ENCODE measurements at regions not wholly inside any gene's neighbourhood (a gene's known extent, or its start where the extent isn't known, plus 50 kb on each side); places are given as distances from the start of the nearest gene placed in this dataset.

DNA sequence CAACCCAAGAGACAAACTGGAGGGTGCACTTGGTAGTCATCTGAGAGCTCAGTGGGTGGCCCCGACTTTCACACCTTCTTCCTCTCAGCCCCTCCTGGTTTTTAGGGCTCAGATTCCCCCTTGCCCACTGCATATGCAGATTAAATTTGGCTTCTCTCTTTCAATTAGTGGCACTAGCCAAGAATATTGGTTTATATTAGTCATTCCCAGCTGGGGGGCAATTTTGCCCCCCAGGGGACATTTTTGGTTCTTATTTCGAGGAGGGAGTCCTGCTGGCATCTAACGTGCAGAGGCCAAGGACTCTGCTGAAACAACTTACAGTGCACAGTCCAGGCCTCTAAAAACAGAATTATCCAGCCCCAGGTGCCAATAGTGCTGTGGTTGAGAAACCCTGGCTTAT, 216.0 kb downstream of the RPS24 start:
- Histone ChIP-seq H3K4me2 (peak overlapping the region; percentile 67 to 93 (median 85)), H3K27me3 (peaks cover 0 to 13% (median 0%) of the 10 kb centered on the region in 11 experiments; a peak in 2 of 22 replicates), H4K20me1 (no peaks in the 10 kb centered on the region), H3K9me3 (replicated peaks in 1 of 11) (peaks cover 7 to 27% (median 19%) of the 10 kb centered on the region in 11 experiments; a peak in 19 of 22 replicates), H3K36me3 (no peaks in the 10 kb centered on the region), H3K4me3 (no peak overlapping the region), H3K4me1 (peaks cover 37 to 52% (median 50%) of the 10 kb centered on the region in 10 experiments), H3K27ac (peak overlapping the region in 8 of 11 experiments; percentile 44 to 77 (median 70); a peak in 16 of 22 replicates), H3K9ac (peak overlapping the region in 7 of 11 experiments; percentile 6 to 47 (median 42); a peak in 8 of 22 replicates)
- no peak for TF ChIP-seq Cebpa-rat (IDR thresholded peaks at IDR 0.05)

DNA sequence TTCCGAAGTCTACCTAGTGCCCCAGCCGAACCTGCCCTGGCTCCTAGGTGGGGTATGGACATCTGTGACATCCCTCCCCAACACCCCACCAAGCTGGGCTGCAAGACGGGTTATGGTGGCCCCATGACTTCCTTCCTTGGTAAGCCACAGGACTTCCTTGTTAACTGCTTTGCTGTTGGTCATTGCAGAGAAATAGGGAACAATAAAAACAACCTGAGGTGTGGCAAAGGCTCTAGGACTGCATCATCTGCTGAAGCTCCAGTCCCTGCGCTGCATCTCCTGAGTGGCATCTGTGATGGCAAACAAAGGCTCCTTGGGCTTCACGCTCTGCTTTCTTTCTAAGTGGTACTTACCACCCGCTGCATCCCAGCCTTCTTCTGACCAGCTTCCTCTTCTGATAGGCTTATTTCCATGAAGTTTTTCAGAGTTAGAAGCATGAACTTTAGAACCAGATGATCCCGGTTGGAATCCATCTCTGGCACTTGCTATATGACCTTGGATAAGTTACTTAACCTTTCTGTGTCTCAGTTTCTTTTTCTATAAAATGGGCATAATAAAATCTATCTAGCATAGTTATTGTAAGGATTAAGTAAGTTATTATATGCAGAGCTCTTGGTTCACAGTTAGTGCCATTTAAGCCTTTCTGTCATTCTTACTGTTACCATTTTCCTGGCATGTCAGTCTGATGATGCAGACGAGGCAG, 216.8 kb downstream of the RPS24 start:
- peak in 4 of 11 experiments; percentile 43 to 65 (median 52); a peak in 5 of 22 replicates for TF ChIP-seq Cebpa-rat (IDR thresholded peaks at IDR 0.05)
- peak overlapping the region; percentile 67 to 93 (median 85) for H3K4me2 ChIP-seq
- peaks cover 0 to 13% (median 0%) of the 10 kb centered on the region in 11 experiments; a peak in 2 of 22 replicates for H3K27me3 ChIP-seq
- H4K20me1 ChIP-seq: no peaks in the 10 kb centered on the region
- peak overlapping the region in 8 of 11 experiments; percentile 44 to 77 (median 70); a peak in 16 of 22 replicates for H3K27ac ChIP-seq
- H3K4me1 ChIP-seq: peaks cover 41 to 56% (median 50%) of the 10 kb centered on the region in 10 experiments
- H3K4me3 ChIP-seq: 0 out of 20 replicates have a peak overlapping the region, but pooled peaks of 1 of the 10 experiments have one; percentile 7
- H3K36me3 ChIP-seq: no peaks in the 10 kb centered on the region
- H3K9me3 ChIP-seq (replicated peaks in 1 of 11): peaks cover 7 to 21% (median 13%) of the 10 kb centered on the region in 11 experiments; a peak in 17 of 22 replicates
- H3K9ac ChIP-seq: peak overlapping the region in 8 of 11 experiments; percentile 4 to 47 (median 37); a peak in 11 of 22 replicates

DNA sequence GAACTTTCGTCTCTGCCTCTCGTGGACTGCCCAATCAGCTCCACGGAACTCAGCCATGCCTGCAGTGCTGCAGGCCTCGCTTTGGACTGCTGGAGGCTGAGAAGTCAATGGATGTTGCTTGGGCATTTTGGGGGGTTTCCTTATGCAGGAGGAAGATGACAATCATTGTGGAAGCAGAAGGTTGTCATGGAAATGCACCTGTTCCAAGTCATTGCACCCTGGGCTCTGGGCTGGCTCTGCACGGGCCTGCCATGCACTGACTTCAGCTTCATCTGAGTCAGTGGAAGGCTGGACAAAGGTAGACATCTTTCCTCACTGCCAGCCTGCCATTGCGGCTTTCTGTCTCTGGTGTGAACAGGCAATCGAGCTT, 217.3 kb downstream of the RPS24 start:
- peaks cover 4 to 16% (median 8%) of the 10 kb centered on the region in 11 experiments; a peak in 16 of 22 replicates for H3K9me3 ChIP-seq (replicated peaks in 1 of 11)
- H3K4me1 ChIP-seq: peaks cover 46 to 62% (median 54%) of the 10 kb centered on the region in 10 experiments
- peak overlapping the region in 8 of 11 experiments; percentile 4 to 43 (median 27); a peak in 11 of 22 replicates for H3K9ac ChIP-seq
- H3K4me2 ChIP-seq: peak overlapping the region; percentile 67 to 93 (median 85)
- peaks cover 0 to 13% (median 0%) of the 10 kb centered on the region in 11 experiments; a peak in 2 of 22 replicates for H3K27me3 ChIP-seq
- H3K36me3 ChIP-seq: no peaks in the 10 kb centered on the region
- no peak overlapping the region for H3K4me3 ChIP-seq
- H3K27ac ChIP-seq: peak overlapping the region in 8 of 11 experiments; percentile 44 to 77 (median 70); a peak in 16 of 22 replicates
- no peak for TF ChIP-seq Cebpa-rat (IDR thresholded peaks at IDR 0.05)
- no peaks in the 10 kb centered on the region for H4K20me1 ChIP-seq

DNA sequence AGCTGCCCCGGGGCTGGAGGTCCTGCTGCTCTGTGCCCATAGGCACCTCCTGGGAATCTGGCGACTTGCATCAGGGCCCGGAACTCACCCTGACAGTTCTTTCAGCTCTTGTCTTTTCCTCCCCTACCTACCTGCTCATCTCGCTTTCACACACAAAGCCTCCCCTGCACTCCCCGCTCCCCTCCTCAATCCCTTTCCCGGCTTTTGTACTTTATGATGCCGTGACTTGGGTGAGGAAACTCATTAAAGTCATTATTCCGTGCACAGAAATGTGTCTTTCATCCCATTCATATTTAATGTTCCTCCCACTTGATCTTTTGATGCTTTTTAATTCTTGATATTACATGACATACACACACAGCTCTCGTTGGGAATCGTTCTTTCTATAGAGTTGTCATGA, 218.6 kb downstream of the RPS24 start:
- Histone ChIP-seq H3K36me3 (no peaks in the 10 kb centered on the region), H3K4me1 (peaks cover 59 to 75% (median 64%) of the 10 kb centered on the region in 10 experiments), H3K27ac (peak overlapping the region in 7 of 11 experiments; percentile 63 to 77 (median 70); a peak in 11 of 22 replicates), H3K9me3 (replicated peaks in 1 of 11) (peaks cover 0 to 7% (median 0%) of the 10 kb centered on the region in 11 experiments; a peak in 1 of 22 replicates), H3K4me3 (no peak overlapping the region), H3K4me2 (peak overlapping the region in 10 of 11 experiments; percentile 67 to 93 (median 86); a peak in 17 of 22 replicates), H3K9ac (no peak overlapping the region), H4K20me1 (no peaks in the 10 kb centered on the region), H3K27me3 (peaks cover 0 to 13% (median 0%) of the 10 kb centered on the region in 11 experiments; a peak in 2 of 22 replicates)
- TF ChIP-seq Cebpa-rat (IDR thresholded peaks at IDR 0.05): no peak

DNA sequence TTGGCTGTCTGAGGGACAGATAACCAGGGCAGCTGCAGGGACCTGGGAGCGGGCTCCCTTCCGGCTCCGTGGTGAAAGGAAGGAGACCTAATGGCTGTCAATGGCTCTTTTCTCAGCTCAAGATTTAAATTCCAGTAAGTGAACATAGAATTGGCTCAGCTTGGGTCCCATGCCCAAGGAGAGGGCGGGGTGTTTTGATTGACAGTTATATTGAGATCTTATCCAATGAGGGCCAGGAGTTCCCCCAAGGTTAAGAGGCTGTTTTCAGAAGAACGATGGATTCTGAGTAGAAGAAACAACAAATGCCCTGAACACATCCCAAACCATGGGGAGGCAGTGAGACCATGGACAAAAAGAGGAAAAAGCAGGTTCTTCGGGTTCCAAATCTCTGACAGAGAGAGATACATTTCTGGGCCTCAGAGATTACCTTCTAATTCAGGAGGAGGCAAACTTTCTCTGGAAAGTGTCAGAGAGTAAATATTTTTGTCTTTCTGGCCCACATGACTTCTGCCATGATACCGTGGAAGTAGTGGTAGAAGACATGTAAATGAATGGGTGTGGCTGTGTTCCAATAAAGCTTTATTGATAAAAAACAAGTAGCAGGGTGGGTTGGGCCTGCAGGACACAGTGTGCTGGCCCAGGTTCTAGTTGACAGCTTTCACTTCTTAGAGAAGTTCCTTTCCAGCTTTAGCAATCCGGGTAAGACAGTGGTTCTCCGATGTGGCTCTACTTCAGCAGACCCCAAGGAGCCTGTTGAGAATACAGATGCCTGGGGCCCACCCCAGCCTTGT, 219.6 kb downstream of the RPS24 start:
- Histone ChIP-seq H3K27ac (no peak overlapping the region; a peak in 1 of 22 replicates), H3K27me3 (peaks cover 0 to 13% (median 0%) of the 10 kb centered on the region in 11 experiments; a peak in 2 of 22 replicates), H4K20me1 (no peaks in the 10 kb centered on the region), H3K4me3 (no peak overlapping the region), H3K4me1 (peaks cover 51 to 67% (median 57%) of the 10 kb centered on the region in 10 experiments), H3K9me3 (replicated peaks in 1 of 11) (peaks cover 0 to 7% (median 0%) of the 10 kb centered on the region in 11 experiments; a peak in 1 of 22 replicates), H3K4me2 (no peak overlapping the region), H3K9ac (no peak overlapping the region), H3K36me3 (no peaks in the 10 kb centered on the region)
- TF ChIP-seq Cebpa-rat (IDR thresholded peaks at IDR 0.05): no peak

DNA sequence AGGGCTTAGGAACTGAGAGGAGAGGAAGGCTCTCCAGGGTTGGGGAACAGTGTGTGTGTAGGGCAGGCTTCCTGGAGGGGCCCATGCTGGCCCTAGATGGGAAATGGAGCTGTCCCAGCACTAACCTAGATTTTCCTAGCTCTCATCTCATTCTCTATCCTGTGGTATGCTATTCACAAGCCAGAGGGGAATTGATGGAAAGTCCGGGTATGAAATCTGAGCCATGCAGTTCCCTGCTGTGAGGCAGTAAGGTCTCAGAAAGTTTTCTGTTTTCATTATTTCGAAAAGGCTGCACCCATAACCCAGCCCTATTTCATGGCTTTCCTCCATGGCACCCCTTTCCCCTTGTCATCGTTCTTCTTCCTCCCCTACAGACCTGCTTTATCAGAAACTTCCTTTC, 220.3 kb downstream of the RPS24 start:
- no peak overlapping the region; a peak in 1 of 22 replicates for H3K27ac ChIP-seq
- H3K9ac ChIP-seq: no peak overlapping the region
- no peaks in the 10 kb centered on the region for H3K36me3 ChIP-seq
- H4K20me1 ChIP-seq: no peaks in the 10 kb centered on the region
- no peak overlapping the region for H3K4me3 ChIP-seq
- H3K9me3 ChIP-seq (replicated peaks in 1 of 11): peaks cover 0 to 7% (median 0%) of the 10 kb centered on the region in 11 experiments; a peak in 3 of 22 replicates
- H3K4me2 ChIP-seq: no peak overlapping the region
- no peak for TF ChIP-seq Cebpa-rat (IDR thresholded peaks at IDR 0.05)
- H3K27me3 ChIP-seq: peaks cover 0 to 8% (median 0%) of the 10 kb centered on the region in 11 experiments; a peak in 2 of 22 replicates
- H3K4me1 ChIP-seq: peaks cover 43 to 60% (median 49%) of the 10 kb centered on the region in 10 experiments

DNA sequence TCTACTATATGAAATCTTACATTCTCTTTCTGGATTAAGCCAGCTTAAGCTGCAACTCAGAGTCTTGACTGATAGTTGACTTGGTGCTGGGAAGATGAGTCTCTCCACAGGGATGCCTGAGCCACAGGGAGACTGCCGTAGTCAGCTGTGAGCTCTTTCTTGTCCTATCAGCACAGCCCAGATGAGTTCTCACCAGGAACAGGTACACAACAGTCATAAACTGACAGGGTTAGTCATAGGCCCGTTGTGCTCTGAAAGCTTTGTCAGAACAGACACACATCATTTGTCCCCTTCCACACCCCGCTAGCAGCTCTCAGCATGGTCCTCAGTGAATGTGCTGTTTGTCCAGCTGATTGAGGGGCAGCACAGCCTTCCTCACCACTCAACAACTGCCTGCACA, 221.6 kb downstream of the RPS24 start:
- Histone ChIP-seq H3K4me2 (peak overlapping the region in 5 of 11 experiments; percentile 70 to 79 (median 76); a peak in 10 of 22 replicates), H3K9ac (no peak overlapping the region), H3K27ac (peak overlapping the region in 3 of 11 experiments; percentile 57 to 62 (median 61); a peak in 3 of 22 replicates), H3K4me3 (no peak overlapping the region), H3K9me3 (replicated peaks in 1 of 11) (peaks cover 0 to 7% (median 0%) of the 10 kb centered on the region in 11 experiments; a peak in 3 of 22 replicates), H3K36me3 (no peaks in the 10 kb centered on the region), H3K27me3 (no peaks in the 10 kb centered on the region), H4K20me1 (no peaks in the 10 kb centered on the region), H3K4me1 (peaks cover 31 to 55% (median 37%) of the 10 kb centered on the region in 10 experiments)
- TF ChIP-seq Cebpa-rat (IDR thresholded peaks at IDR 0.05): no peak

Data from BLaER1 treated with 17β-estradiol and CSF1 and Interleukin-3, amounts not matched to agents 10 nM and 100 nM (cell line).